ENCODE measurements at regions not wholly inside any gene's neighbourhood (a gene's known extent, or its start where the extent isn't known, plus 50 kb on each side); places are given as distances from the start of the nearest gene placed in this dataset.
"Not testable (repeated sequence)": the region's sequence is repeated elsewhere in the genome, so short reads cannot be mapped to it uniquely, and the experiment has no call there.

DNA sequence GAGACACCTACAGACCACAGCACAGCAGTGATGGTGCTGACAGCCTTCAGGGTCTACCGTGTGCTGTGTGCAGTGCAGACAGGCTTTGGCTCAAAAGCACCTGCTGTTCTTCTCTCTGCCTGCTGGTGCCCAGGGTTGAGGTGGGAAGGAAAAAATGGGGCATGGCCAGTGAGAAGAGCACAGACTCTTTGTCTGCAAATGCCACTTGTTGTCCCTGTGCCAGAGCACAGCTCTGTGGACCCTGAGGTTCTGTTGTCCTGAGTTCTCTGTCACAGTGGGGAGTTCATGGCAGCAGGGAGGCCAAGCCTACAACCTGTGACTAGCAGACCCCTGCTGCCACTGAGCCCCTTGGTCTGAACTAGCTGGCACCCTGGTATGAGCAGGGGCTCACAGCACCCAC is 376.7 kb downstream of the GLRX3 start:
- DNase-seq (ENCODE audit: low read depth): no peak

- DNase-seq (ENCODE audit: low read depth): no peak
Observed at GRCh38 chr10:130513686-130514476, 377.7 kb downstream of the GLRX3 start.

DNA sequence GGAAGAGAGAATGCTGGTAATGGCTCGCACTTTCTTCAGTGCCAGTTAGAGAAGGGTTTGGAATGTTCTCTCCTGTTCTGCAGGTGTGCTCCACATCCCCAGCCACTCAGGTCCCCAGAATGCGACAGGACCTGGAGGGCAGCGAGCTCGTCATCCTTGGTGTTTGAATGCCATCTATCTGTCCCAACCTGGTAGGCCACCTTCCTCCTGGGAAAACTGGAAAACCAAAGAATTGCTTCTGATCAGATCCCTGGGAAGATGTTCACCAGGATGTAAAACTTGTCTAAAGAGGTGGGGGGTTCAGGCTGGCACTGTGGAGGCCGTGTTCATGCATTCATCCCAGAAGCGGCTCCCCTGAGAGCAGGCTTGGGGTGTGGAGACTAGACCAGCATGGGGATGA is 379.5 kb downstream of the GLRX3 start:
- no peak for DNase-seq (ENCODE audit: low read depth)

DNA sequence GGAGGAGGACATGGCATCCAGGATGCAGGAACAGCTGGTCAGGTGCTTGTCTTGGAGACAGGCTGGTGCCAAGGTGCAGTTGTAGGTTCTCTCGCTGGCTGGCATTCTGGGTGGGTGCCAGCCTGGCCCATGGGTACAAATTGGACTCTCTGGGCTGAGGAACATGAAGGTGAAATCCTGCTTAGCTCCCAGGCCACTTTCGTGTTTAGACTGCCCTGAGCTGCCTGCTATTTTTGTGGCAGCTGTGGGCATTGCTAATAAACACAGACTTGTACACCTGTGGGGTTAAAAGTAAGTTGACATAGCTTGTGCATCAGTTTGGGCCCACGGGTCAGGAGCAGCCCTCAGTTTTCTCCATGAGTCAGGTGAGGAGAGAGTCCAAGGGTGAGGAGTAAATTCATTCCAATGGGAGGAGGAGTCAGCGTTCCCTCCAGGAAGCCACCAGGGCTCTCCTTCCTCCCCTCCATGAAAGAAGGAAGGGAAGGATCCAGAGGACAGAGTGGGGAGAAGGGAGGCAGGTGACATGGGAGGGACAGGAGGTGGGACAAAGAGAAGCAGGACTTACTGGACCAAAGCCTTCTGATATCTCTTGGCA is 380.0 kb downstream of the GLRX3 start:
- DNase-seq (ENCODE audit: low read depth): no peak

DNA sequence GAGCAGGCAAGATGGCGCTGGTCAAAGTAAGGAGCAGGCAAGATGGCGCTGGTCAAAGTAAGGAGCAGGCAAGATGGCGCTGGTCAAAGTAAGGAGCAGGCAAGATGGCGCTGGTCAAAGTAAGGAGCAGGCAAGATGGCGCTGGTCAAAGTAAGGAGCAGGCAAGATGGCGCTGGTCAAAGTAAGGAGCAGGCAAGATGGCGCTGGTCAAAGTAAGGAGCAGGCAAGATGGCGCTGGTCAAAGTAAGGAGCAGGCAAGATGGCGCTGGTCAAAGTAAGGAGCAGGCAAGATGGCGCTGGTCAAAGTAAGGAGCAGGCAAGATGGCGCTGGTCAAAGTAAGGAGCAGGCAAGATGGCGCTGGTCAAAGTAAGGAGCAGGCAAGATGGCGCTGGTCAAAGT is 382.7 kb downstream of the GLRX3 start:
- not testable (repeated sequence) for DNase-seq (ENCODE audit: low read depth)

DNA sequence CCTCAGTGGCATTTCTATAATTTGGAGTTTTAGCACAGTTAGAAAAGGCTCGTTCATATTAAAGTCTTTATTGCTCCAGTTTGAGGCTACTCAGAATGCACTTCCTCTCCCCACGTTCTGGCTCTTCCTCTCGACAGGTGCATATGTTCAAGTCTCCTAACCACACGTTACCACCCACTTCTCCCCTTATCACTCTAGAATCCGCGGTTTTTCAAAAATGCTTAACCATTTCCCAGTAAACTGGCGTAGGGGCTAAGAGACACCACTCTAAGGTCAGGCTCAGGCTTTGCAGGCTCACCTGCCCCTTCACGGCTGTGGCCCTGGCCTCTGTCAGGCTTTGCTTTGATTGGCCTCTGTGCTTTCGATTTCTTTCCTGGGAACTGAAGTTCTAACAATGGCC is 383.6 kb downstream of the GLRX3 start:
- no peak for DNase-seq (ENCODE audit: low read depth)

DNA sequence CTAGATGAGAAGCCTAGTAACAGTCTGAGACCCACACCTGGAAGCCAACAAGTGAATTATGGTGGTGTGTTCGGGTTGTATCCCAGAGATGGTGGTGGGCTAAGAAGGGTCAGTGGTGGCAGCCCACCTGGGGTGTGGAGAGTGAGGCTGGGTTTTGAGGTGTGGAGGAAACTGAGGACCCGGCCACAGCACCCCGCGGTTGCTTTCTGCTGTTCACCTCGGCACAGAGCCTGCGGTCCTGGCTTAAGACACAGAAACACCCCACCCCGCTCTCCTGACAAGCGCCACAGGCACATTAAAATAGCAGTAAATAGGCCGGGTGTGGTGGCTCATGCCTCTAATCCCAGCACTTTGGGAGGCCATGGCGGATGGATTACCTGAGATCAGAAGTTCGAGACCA is 395.1 kb downstream of the GLRX3 start:
- DNase-seq (ENCODE audit: low read depth): no peak

GRCh38 chr10:130541090-130541489 is 404.9 kb downstream of the GLRX3 start:
- DNase-seq (ENCODE audit: low read depth): no peak

DNA sequence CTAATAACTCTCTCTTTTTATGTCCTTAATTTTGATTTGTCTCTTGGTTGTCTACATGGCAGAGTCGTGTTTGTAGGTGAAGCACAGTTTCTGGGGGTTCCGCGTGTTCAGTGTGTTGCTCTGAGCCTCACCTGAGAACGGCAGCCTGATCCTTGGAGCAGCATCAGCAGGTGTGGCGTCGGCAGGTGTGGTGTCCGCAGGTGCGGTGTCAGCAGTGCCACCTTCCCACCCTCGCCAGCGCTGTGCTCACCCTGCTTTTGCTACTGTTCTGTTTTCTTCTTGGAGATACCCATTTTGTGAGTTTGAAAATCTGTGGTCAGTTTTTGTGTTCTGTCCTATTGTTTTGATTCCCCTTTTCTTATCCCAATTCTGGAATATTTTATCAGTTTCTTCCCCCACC is 406.6 kb downstream of the GLRX3 start:
- no peak for DNase-seq (ENCODE audit: low read depth)

- DNase-seq (ENCODE audit: low read depth): no peak
Observed at GRCh38 chr10:130543794-130544193, 407.6 kb downstream of the GLRX3 start.

- no peak for DNase-seq (ENCODE audit: low read depth)
Observed at GRCh38 chr10:130545122-130545521, 408.9 kb downstream of the GLRX3 start.

DNA sequence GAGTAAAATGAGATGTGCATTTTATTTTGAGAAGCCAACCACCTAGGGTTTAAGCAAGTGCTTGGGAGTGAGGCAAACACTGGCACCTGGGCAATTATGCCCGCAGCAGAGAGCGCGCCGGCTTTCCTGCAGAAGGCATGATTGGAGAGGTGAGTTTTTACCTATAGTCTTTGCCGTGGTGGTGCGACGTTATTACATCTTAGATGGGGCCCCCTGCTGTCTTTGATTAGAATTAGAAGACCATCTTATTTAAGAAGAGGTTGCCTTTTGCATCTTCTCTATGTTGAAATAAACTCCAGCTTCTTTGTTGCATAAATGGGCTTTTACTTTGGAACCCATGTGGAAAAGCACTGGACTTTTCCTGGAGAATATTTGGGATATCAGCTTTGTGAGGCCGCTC is 409.5 kb downstream of the GLRX3 start:
- no peak for DNase-seq (ENCODE audit: low read depth)

- DNase-seq (ENCODE audit: low read depth): no peak
Observed at GRCh38 chr10:130546841-130547240, 410.6 kb downstream of the GLRX3 start.

DNA sequence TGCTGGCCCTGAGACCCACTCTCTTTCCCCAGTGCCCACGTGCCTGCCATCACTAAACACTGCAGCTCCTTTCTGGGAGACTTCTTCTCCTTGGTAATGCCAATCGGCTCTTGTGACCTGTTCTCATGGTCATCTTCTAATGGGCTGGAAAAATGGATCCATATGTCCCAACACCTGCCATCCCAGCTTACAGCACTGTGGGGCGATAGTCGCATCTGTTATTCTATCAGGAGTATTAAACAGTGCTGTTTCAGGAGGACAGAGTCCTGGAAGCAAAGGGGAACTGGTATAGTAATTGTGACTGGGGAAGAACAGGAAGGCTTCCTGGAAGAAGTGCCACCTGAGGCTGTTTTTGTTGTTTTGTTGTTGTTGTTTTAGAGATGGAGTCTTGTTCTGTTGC is 411.2 kb downstream of the GLRX3 start:
- DNase-seq (ENCODE audit: low read depth): no peak

DNA sequence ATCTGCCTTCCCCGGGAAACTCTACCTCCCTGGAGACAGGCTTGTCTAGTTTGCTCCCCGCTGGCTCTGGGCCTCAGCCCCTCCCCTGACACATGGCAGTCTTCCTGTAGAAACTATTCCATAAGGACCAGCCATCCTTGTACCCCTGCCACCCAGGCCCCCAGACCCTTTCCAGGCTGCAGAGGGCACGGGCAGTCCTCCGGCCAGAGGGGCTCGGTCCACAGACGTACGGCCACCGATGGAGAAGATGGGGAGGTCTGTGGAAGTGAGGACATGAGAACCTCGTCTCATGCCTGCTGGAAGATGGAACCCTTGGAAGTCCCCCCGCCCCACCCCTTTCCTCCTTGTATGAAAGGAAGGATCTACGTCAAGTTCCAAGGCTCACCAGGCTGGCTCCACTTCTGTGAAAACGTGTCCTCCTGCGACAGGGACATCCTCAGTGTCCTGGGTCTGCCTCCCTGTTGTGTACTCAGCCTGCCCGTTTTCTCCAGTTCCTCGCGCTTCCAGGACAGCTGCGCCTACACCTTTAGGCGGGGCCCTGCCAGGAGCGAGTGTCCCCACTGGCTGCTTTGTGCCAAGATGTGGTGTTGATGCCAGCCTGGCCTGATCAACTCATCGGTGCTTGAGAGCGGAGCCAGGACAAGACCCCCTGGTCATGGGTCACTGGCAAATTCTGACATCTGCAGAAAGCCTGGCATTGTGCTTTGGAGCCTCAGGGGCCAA is 414.9 kb downstream of the GLRX3 start:
- DNase-seq (ENCODE audit: low read depth): no peak

GRCh38 chr10:130551676-130552075 is 415.5 kb downstream of the GLRX3 start:
- no peak for DNase-seq (ENCODE audit: low read depth)

GRCh38 chr10:130553826-130554225 is 417.6 kb downstream of the GLRX3 start:
- DNase-seq (ENCODE audit: low read depth): no peak

DNA sequence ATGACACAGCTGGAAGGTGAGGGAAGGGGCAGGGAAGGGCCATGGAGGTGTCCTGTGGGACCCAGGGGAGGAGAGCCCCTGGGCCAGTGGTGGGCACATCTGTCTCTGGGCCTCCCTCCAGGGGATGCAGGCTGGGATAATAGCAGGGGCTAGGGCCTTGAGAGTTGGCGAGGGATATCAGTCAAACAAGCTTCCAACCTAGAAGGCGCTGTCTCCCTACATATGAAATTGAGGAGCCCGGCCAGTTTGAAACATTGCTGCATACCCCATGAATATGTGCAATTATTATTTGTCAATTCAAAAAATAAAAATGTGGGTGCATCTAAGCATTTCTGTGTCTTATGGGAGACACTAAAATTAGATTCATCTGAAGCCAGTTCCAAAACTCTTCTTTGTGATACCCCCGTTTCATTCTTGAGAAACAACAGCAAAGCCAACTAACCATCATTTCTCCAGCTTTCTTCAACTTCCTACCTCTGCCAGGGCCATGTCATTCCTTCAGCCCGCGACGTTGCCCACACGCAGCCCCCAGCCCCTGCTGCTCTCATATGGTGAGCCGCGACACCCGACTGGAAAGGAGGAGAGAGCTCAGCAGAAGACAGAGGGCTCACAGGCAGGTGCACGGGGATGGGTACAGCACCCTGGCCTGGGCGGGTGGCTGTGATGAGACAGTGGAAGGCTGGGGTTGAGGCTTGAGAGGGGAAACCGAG is 418.7 kb downstream of the GLRX3 start:
- DNase-seq (ENCODE audit: low read depth): no peak

- no peak for DNase-seq (ENCODE audit: low read depth)
Observed at GRCh38 chr10:130555411-130555750, 419.2 kb downstream of the GLRX3 start.

DNA sequence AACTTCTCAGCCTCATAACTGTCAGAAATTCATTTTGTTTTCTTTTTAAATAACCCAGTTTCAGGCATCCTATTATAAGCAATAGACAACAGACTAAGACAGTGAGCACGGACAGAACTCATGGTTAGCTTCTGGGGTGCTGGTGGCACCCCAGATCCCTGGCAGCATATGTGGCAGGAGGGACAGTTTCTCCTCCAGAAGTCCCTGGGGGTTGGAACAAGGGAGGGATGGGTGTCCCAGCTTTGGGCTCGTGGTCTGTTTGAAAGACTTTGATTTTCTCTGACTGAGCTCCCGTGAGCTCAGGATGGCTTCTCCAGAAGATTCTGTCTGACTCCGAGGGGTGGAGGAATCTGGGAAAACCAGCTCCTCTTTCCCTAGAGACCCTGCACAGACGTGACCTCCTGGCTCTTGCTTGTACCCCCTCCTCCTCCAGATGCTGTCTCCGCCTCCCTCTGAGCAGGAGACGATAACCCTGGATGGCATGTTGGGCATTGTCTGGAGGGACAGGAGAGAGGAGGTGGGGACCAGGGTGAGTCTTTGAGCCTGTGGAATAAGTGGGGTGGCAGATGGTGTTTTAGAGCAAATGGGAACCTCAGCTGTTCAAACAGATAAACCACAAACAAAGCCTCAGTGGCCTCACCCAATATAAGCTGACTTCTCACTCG is 421.1 kb downstream of the GLRX3 start:
- no peak for DNase-seq (ENCODE audit: low read depth)

DNA sequence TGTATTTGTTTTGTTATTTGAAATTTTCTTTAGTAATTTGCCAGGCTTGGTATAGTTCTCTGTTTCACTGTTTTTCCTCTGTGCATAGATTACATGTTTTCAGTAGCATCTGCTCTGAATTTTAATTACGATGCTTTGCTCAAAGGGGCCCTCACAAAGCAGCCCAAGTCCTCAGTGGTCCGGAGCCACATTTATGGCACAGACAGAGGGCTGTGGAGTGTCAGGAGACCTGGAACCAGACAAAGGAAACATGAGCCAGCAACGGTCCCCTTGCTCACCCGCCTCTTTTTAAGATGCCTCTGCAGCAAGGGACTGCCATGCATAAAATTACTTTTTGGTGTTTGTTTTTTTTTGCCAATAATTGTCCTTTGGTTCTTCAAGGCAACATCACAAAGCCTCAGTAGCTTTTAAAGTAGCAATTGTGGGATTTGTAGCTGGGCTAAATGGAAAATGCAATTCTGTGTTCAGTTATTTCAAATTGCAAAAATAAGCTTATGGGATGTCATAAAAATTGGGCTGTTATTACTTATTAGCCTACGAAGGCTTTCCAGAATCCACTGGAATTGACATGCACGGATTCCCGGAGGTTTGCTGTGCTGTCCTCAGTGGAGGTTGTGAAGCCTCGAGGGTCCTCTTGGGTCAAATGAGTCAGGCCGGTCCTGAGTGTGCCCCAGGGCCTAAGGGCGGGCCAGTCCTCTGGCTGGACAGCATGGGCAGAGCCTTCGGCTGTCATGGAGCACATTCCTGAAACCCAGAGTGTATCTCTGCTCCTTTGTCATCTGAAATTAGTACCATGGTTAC is 422.8 kb downstream of the GLRX3 start:
- DNase-seq (ENCODE audit: low read depth): no peak
